A673 (cell line): ENCODE measurements at regions not wholly inside any gene's neighbourhood (a gene's known extent, or its start where the extent isn't known, plus 50 kb on each side); places are given as distances from the start of the nearest gene placed in this dataset.

ENCODE experiments used
- BruUV-seq: library from RNA; stranded (reverse); fragments of 400-500 nt; replicated peaks from 2 replicates; lab custom pipeline; 2021; lab: Mats Ljungman, UMichigan
- CTCF ChIA-PET: fragments of 300-600 bp; sonication (Branson Sonifier 250); formaldehyde crosslinking; loops from one replicate; lab custom pipeline; 2022; ENCODE audit warnings: antibody characterized with exemption; lab: Charles Lee
- POLR2A ChIA-PET: fragments of 300-600 bp; sonication (Branson Sonifier 250); formaldehyde crosslinking; loops from one replicate; lab custom pipeline; 2022; ENCODE audit warnings: antibody characterized with exemption; ENCODE audit not compliant: low non-redundant PET; lab: Charles Lee
- DNase-seq: peaks from one replicate; pipeline ENCODE4 v3.0.0-alpha.2; 2015; ENCODE audit warnings: low spot score
- H3K27ac ChIP-seq: fragments of 200-600 bp; sonication (generic); 2 replicates; pipeline ENCODE4 v1.5.1; 2016; ENCODE audit warnings: mixed run types, low read depth, mild to moderate bottlenecking, mixed read lengths, antibody characterized with exemption, low read length; ENCODE audit not compliant: poor library complexity, severe bottlenecking
- H3K27me3 ChIP-seq: fragments of 200-600 bp; sonication (generic); replicated peaks from 2 replicates; pipeline ENCODE4 v1.6.1; 2017; ENCODE audit warnings: mixed run types, low read depth, mild to moderate bottlenecking, mixed read lengths, antibody characterized with exemption, low read length; ENCODE audit not compliant: insufficient read depth, poor library complexity
- H3K36me3 ChIP-seq: fragments of 200-600 bp; sonication (generic); 2 replicates; pipeline ENCODE4 v1.6.1; 2016; ENCODE audit warnings: mixed run types, mild to moderate bottlenecking, mixed read lengths, antibody characterized with exemption, low read length; ENCODE audit not compliant: insufficient read depth, poor library complexity, severe bottlenecking
- H3K4me1 ChIP-seq: fragments of 200-600 bp; sonication (generic); 2 replicates; pipeline ENCODE4 v1.6.1; 2017; ENCODE audit warnings: mixed run types, mild to moderate bottlenecking, mixed read lengths, antibody characterized with exemption, low read length; ENCODE audit not compliant: insufficient read depth, poor library complexity, severe bottlenecking
- H3K4me3 ChIP-seq: fragments of 200-600 bp; sonication (generic); 2 replicates; pipeline ENCODE4 v1.5.1; 2016; ENCODE audit warnings: low read depth, mixed run types, mild to moderate bottlenecking, mixed read lengths, low read length; ENCODE audit not compliant: poor library complexity, severe bottlenecking
- H3K9me3 ChIP-seq: fragments of 200-600 bp; sonication (generic); 2 replicates; pipeline ENCODE4 v1.6.1; 2016; ENCODE audit warnings: mixed run types, low read depth, mild to moderate bottlenecking, mixed read lengths, antibody characterized with exemption, low read length; ENCODE audit not compliant: poor library complexity, severe bottlenecking
- CTCF ChIP-seq: fragments of 300-800, 200-600 bp; sonication (generic); conservative IDR thresholded peaks from 2 replicates; pipeline ENCODE4 v1.5.1; 2017; ENCODE audit warnings: low read depth, mild to moderate bottlenecking, antibody characterized with exemption, low read length, moderate library complexity, mixed read lengths
- EZH2 ChIP-seq: fragments of 200-600 bp; sonication (generic); IDR thresholded peaks from 2 replicates; pipeline ENCODE4 v1.6.1; 2017; ENCODE audit warnings: borderline replicate concordance, low read depth, mild to moderate bottlenecking, mixed read lengths, antibody characterized with exemption, low read length; ENCODE audit not compliant: poor library complexity, severe bottlenecking
- intact Hi-C: fragments of 100-400 bp; cut with micrococcal nuclease; formaldehyde crosslinking; loops from one replicate; pipeline ENCODE4 v1.10.0; 2022; ENCODE audit not compliant: unreplicated experiment

GRCh38 chr9:36744678-36745077 lies 172.0 kb downstream of the MELK start:
- ChIA-PET CTCF (no interaction called here), POLR2A (no interaction called here)
- Histone ChIP-seq H3K27me3 (peaks cover 21% of the 10 kb centered on the region), H3K4me3 (no peak overlapping the region), H3K36me3 (no peaks in the 10 kb centered on the region), H3K27ac (no peak overlapping the region), H3K4me1 (no peaks in the 10 kb centered on the region), H3K9me3 (no peaks in the 10 kb centered on the region)
- intact Hi-C loops: no loop called here
- BruUV-seq: no TSS peak
- no peak for DNase-seq
- TF ChIP-seq EZH2 (no peak), CTCF (no peak)

DNA sequence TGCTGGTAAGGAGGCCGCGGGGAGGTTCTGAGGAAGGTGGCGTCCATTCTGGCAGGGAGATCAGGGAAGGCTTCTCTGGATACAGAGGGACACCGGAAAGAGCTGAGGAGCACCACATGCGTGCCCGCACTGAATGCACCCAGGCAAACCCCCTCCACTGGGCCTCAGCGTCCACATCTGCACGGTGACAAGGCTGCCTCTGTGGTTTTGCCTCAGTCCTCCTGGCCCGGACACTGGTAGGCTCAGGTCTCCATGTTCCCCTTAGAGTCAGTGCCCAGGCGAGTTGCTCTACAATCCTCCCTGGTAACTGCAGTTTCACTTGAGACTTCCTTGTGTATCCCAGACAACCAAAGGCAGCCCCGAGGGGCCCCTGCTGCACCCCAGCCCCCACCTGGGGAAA lies 173.3 kb downstream of the MELK start:
- no TSS peak for BruUV-seq
- H3K4me3 ChIP-seq: no peak overlapping the region
- peaks cover 29% of the 10 kb centered on the region for H3K27me3 ChIP-seq
- no peak for TF ChIP-seq CTCF
- no peak for TF ChIP-seq EZH2
- no peak for DNase-seq
- no peaks in the 10 kb centered on the region for H3K4me1 ChIP-seq
- H3K9me3 ChIP-seq: no peaks in the 10 kb centered on the region
- ChIA-PET CTCF (no interaction called here), POLR2A (no interaction called here)
- intact Hi-C loops: no loop called here
- H3K36me3 ChIP-seq: no peaks in the 10 kb centered on the region
- no peak overlapping the region for H3K27ac ChIP-seq

DNA sequence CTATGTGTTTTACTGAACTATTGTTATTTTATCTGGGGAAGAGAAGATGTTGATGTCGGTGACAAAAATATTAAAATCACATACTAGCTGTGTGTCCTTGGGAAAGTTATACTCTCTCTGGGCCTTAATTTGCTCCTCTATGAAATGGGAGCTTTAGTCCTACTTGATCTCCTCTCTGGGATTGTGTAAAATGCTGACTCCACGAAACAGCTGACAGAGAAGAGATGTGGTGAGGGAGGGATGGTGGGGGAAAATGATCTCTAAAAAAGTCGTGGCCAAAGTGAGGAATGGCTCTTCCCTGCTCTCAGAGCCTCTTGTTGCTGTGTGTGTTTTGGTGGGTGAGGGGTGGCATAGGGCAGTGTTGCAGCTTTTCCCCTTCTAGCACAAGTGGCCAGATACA lies 173.7 kb downstream of the MELK start:
- no peaks in the 10 kb centered on the region for H3K9me3 ChIP-seq
- intact Hi-C loops: no loop called here
- ChIA-PET POLR2A (no interaction called here), CTCF (no interaction called here)
- H3K27me3 ChIP-seq: peaks cover 30% of the 10 kb centered on the region
- DNase-seq: no peak
- no peak overlapping the region for H3K27ac ChIP-seq
- no TSS peak for BruUV-seq
- H3K4me3 ChIP-seq: no peak overlapping the region
- H3K36me3 ChIP-seq: no peaks in the 10 kb centered on the region
- TF ChIP-seq EZH2 (no peak), CTCF (no peak)
- H3K4me1 ChIP-seq: no peaks in the 10 kb centered on the region
